ENCODE measurements at regions not wholly inside any gene's neighbourhood (a gene's known extent, or its start where the extent isn't known, plus 50 kb on each side); places are given as distances from the start of the nearest gene placed in this dataset.

DNA sequence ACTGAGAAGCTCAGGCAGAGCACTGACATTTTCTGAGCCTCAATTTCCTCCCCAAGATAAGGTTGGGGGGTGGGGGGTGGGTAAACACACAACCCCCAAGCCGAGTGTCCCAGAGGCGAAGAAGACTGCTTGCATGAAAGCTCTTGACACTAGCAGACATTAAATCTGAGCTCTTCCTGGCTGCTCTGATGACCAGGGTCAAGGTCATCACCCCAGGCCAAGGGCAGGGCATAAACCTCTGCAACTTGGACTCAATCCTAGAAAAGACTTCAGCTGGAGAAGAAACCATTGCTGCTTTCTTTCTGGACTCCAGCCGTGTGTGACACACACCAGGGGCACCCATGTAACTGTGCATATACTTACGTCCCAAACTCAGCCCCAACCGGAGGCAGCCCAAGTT, 109.0 kb downstream of the BANF2 start:
- POLR2A ChIA-PET: no interaction called here
- no peaks in the 10 kb centered on the region for H3K9me3 Mint-ChIP-seq
- DNase-seq (no peak), ATAC-seq (no peak)
- no peak overlapping the region for H3K27ac Mint-ChIP-seq
- peaks cover 0 to 3% (median under 1%) of the 10 kb centered on the region in 4 donors for H3K4me1 Mint-ChIP-seq
- H3K36me3 Mint-ChIP-seq: no peaks in the 10 kb centered on the region
- no peak overlapping the region for H3K4me3 Mint-ChIP-seq
- H3K27me3 Mint-ChIP-seq: peaks cover 0 to 4% (median 2%) of the 10 kb centered on the region in 5 donors

DNA sequence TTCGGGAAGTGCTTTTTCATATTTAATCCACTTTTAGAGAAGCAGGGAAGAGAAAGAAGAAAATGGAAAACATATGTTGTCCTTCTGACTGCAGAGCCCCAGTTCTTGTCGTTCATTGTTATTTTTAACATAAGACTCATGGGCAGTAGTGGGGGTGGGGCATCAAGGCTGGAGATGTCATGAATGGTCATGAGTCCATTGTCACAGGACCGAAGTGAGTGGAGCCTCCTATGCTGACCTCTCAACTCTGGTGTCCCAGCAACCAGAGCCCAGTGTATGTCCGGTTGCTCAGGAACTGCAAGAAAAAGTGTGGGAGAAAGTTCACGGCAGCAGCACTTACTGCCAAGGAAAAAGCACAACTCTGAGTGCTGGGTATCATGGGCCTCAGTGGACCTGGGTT, 108.6 kb downstream of the BANF2 start:
- POLR2A ChIA-PET: no interaction called here
- no peak overlapping the region for H3K27ac Mint-ChIP-seq
- ATAC-seq: no peak
- no peak for DNase-seq
- no peaks in the 10 kb centered on the region for H3K36me3 Mint-ChIP-seq
- peaks cover 0 to 3% (median under 1%) of the 10 kb centered on the region in 4 donors for H3K4me1 Mint-ChIP-seq
- no peaks in the 10 kb centered on the region for H3K9me3 Mint-ChIP-seq
- peaks cover 0 to 5% (median 2%) of the 10 kb centered on the region in 5 donors for H3K27me3 Mint-ChIP-seq
- H3K4me3 Mint-ChIP-seq: no peak overlapping the region

DNA sequence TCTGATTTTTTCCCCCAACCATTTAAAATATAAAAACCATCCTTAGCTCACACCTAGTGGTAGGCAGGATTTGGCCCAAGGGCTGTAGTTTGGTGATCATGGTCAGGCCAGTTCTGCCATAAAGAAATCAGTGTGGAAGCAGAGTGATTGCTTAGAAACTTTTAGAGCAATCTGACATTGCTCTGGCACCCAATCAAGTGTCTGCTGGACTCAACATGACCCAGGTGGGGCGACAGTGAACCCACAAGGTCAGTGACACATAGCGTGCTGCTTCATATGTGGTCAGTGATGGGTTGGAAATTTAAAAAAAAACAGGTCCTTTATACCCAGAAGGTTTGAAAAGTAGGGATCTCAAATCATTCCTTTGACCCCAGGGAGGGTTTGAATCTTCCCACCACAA, 107.9 kb downstream of the BANF2 start:
- H3K27ac Mint-ChIP-seq: peak overlapping the region in 1 of 10 donors; percentile 69
- POLR2A ChIA-PET: no interaction called here
- H3K4me3 Mint-ChIP-seq: no peak overlapping the region
- H3K4me1 Mint-ChIP-seq: peaks cover 0 to 3% (median under 1%) of the 10 kb centered on the region in 4 donors
- peaks cover 0 to 5% (median 2%) of the 10 kb centered on the region in 5 donors for H3K27me3 Mint-ChIP-seq
- DNase-seq: no peak
- H3K36me3 Mint-ChIP-seq: no peaks in the 10 kb centered on the region
- H3K9me3 Mint-ChIP-seq: no peaks in the 10 kb centered on the region
- ATAC-seq: no peak

DNA sequence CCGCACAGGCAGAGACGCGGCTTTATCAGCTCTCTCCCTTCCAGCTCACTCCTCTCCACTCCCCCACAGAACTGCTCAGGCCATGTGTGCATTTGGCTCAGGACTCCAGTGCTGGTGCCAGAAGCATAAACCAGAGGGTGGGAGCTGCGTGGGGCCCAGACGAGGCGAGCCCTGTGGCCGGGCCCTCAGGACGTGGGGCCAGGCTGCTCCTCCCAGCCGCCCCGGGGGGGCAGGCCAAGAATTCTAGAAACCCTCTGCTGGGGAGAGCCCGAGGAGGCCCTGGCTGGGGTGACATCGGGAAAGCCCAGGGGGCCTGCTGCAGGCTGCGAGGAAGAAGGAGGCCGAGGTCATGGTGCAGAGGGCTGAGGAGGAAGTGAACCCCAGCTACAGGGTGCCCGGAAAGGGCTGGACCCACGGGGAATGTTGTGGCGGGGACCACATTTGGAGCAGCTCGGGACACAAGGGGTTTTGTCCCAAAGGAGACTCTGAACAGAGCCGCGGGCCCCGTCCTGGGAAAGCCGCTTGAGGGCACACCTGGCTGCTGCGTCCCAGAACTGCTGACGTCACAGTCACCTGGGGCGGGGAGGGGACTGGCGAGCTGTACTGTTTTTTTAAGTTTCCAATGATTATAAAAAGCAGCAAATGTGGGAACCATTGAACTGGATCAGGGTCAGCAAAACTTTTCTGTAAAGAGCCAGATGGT, 107.1 kb downstream of the BANF2 start:
- ATAC-seq: no peak
- H3K4me3 Mint-ChIP-seq: no peak overlapping the region
- H3K27me3 Mint-ChIP-seq: peaks cover 0 to 5% (median 2%) of the 10 kb centered on the region in 5 donors
- peaks cover 0 to 3% (median under 1%) of the 10 kb centered on the region in 4 donors for H3K4me1 Mint-ChIP-seq
- no peaks in the 10 kb centered on the region for H3K9me3 Mint-ChIP-seq
- no peak for DNase-seq
- POLR2A ChIA-PET: no interaction called here
- no peaks in the 10 kb centered on the region for H3K36me3 Mint-ChIP-seq
- H3K27ac Mint-ChIP-seq: no peak overlapping the region

GRCh38 chr20:17806107-17806506, 106.3 kb downstream of the BANF2 start:
- H3K4me1 Mint-ChIP-seq: peaks cover 0 to 2% (median under 1%) of the 10 kb centered on the region in 4 donors
- no peaks in the 10 kb centered on the region for H3K9me3 Mint-ChIP-seq
- no peak overlapping the region for H3K27ac Mint-ChIP-seq
- no peak for ATAC-seq
- POLR2A ChIA-PET: no interaction called here
- peaks cover 0 to 8% (median 3%) of the 10 kb centered on the region in 5 donors for H3K27me3 Mint-ChIP-seq
- H3K36me3 Mint-ChIP-seq: no peaks in the 10 kb centered on the region
- no peak for DNase-seq
- H3K4me3 Mint-ChIP-seq: no peak overlapping the region

DNA sequence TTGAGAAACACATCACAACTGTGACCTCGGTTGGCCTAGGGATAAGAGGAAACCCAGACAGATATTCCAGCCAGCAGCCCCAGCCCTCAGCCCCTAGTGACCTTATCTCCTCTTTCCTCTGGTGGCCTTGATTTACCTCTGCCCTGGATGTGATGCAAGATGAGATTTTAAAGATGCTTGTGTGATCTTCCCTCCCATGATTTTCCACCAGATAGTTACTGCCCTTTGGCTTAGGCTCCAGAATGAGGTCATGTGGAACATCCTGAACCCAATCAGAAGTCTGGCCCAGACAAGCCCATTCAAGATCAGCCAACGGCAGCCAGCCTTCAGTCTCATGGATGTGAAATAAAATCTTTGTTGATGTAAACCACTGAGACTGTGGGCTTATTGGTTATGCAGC, 104.0 kb downstream of the BANF2 start:
- ATAC-seq: no peak
- no peak for DNase-seq
- Mint-ChIP-seq H3K9me3 (peaks cover 0 to 12% (median 10%) of the 10 kb centered on the region in 9 donors), H3K27ac (no peak overlapping the region), H3K36me3 (peaks cover 0 to 10% (median 0%) of the 10 kb centered on the region in 3 donors), H3K27me3 (peaks cover 14 to 32% (median 16%) of the 10 kb centered on the region in 5 donors), H3K4me1 (no peaks in the 10 kb centered on the region), H3K4me3 (no peak overlapping the region)
- POLR2A ChIA-PET: no interaction called here

DNA sequence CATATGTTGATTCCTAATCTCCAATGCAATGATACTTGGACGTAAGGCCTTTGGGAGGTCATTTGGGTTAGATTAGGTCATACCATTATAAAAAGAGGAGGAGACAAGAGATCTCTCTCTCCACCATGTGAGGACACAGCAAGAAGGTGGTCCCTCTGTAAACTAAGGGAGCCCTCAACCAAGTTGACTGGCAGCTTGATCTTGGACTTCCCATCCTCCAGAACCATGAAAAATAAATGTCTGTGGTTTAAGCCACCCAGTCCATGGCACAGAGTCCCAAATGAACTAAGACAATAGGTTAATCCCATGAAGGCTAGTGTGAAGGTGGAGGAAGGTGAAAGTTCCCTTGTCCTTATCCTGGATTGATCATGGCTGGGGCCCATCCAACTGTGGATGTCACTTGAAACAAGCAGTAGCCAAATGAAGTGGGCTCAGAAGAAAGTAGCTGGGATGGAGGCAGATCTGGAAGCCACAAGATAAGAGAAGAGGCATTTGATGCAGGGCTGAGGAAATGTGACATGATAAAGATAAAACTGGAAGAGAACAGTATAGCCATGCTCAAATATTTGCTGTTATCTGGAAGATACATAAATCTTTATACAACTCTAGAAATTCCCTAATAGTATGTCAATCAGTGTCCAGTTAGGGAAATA, 99.9 kb downstream of the BANF2 start:
- DNase-seq: no peak
- H3K36me3 Mint-ChIP-seq: peaks cover 0 to 13% (median 0%) of the 10 kb centered on the region in 3 donors
- no peak overlapping the region for H3K27ac Mint-ChIP-seq
- H3K4me1 Mint-ChIP-seq: peaks cover 0 to 6% (median 2%) of the 10 kb centered on the region in 4 donors
- ATAC-seq: no peak
- peaks cover 0 to 15% (median 10%) of the 10 kb centered on the region in 9 donors for H3K9me3 Mint-ChIP-seq
- no peak overlapping the region for H3K4me3 Mint-ChIP-seq
- peaks cover 19 to 54% (median 22%) of the 10 kb centered on the region in 5 donors for H3K27me3 Mint-ChIP-seq
- POLR2A ChIA-PET: no interaction called here

GRCh38 chr20:17798601-17799000, 98.8 kb downstream of the BANF2 start:
- Mint-ChIP-seq H3K27me3 (peaks cover 17 to 54% (median 22%) of the 10 kb centered on the region in 5 donors), H3K9me3 (peaks cover 0 to 15% (median 10%) of the 10 kb centered on the region in 9 donors)

DNA sequence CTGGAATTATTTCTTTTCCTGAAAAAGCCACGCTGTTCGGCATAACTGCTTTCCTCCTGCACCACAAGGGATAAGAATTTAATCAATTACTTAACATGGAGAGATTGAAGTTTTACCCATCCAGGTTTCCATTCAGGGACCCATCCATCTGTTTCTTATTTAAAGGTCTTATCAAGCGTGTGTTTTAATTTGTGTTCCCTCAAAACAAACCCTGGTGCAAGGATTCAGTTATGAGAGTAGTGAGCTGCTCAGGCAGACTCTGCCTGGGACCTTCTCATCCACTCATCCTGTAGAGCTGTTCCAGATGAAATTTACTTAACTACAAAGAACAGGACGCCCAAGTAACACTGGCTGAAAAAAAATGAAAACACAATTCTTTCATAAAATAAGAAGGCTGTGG, 97.8 kb downstream of the BANF2 start:
- DNase-seq: no peak
- POLR2A ChIA-PET: no interaction called here
- Mint-ChIP-seq H3K36me3 (peaks cover 0 to 13% (median 0%) of the 10 kb centered on the region in 3 donors), H3K9me3 (peaks cover 0 to 15% (median 10%) of the 10 kb centered on the region in 9 donors), H3K27me3 (peaks cover 17 to 57% (median 22%) of the 10 kb centered on the region in 5 donors), H3K4me1 (peaks cover 0 to 6% (median 2%) of the 10 kb centered on the region in 4 donors), H3K4me3 (no peak overlapping the region), H3K27ac (no peak overlapping the region)
- no peak for ATAC-seq

More at GRCh38 chr20:17798601-17799000, 98.8 kb downstream of the BANF2 start:
- Mint-ChIP-seq H3K36me3 (peaks cover 0 to 13% (median 0%) of the 10 kb centered on the region in 3 donors), H3K4me3 (no peak overlapping the region), H3K27ac (peak overlapping the region in 1 of 10 donors; percentile 30), H3K4me1 (peaks cover 0 to 6% (median 2%) of the 10 kb centered on the region in 4 donors)
- ATAC-seq (no peak), DNase-seq (no peak)
- POLR2A ChIA-PET: no interaction called here

- peaks cover 0 to 13% (median 0%) of the 10 kb centered on the region in 3 donors for H3K36me3 Mint-ChIP-seq
- POLR2A ChIA-PET: no interaction called here
- H3K4me3 Mint-ChIP-seq: no peak overlapping the region
- H3K27me3 Mint-ChIP-seq: peaks cover 19 to 61% (median 22%) of the 10 kb centered on the region in 5 donors
- DNase-seq: peak in 1 of 10 donors; percentile 12
- ATAC-seq: no peak
- no peak overlapping the region for H3K27ac Mint-ChIP-seq
- peaks cover 0 to 6% (median 2%) of the 10 kb centered on the region in 4 donors for H3K4me1 Mint-ChIP-seq
- H3K9me3 Mint-ChIP-seq: peaks cover 0 to 15% (median 10%) of the 10 kb centered on the region in 9 donors
Measured at GRCh38 chr20:17797161-17797560, 97.4 kb downstream of the BANF2 start.

- no peak overlapping the region for H3K4me3 Mint-ChIP-seq
- H3K36me3 Mint-ChIP-seq: peaks cover 0 to 13% (median 0%) of the 10 kb centered on the region in 3 donors
- no peak for DNase-seq
- H3K27ac Mint-ChIP-seq: no peak overlapping the region
- H3K4me1 Mint-ChIP-seq: peaks cover 0 to 6% (median 2%) of the 10 kb centered on the region in 4 donors
- peaks cover 0 to 15% (median 10%) of the 10 kb centered on the region in 9 donors for H3K9me3 Mint-ChIP-seq
- H3K27me3 Mint-ChIP-seq: peaks cover 19 to 63% (median 25%) of the 10 kb centered on the region in 5 donors
- no peak for ATAC-seq
- POLR2A ChIA-PET: interaction anchor here (0.5 kb wide), 1 partner anchor 24 kb away, joined by 3 read pairs; no protein-coding TSS in a partner anchor
Measured at GRCh38 chr20:17796091-17796563, 96.4 kb downstream of the BANF2 start.

DNA sequence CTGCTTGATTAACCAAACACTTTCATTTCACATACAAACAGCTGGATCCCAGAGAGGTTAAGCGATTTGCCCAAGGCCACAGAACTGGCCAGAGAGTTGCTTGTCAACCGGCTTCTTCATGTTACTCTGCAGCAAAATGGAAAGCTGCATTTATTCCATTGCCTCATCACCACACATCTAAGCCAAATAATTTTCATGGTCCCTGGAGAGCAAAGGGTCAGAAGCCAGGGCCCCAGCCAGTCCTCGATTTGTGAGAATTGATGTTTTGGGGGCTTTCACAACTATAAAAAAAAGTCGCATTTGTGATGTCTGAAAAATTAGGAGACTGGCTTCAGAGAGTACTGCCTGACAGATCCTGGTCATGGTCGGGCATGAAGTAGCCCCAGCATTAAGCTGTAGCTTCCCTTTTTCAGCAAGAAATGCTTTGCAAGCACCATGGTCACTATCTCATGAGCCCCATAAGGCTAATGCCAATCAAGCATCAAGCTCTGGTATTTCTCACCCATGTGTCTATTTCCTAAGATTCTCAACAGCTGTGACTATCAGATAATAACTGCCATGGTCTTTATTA, 95.8 kb downstream of the BANF2 start:
- ATAC-seq (no peak), DNase-seq (no peak)
- no peak overlapping the region for H3K4me3 Mint-ChIP-seq
- no peak overlapping the region for H3K27ac Mint-ChIP-seq
- peaks cover 0 to 13% (median 0%) of the 10 kb centered on the region in 3 donors for H3K36me3 Mint-ChIP-seq
- H3K9me3 Mint-ChIP-seq: peaks cover 0 to 15% (median 10%) of the 10 kb centered on the region in 9 donors
- peaks cover 0 to 6% (median 2%) of the 10 kb centered on the region in 4 donors for H3K4me1 Mint-ChIP-seq
- H3K27me3 Mint-ChIP-seq: peaks cover 16 to 59% (median 25%) of the 10 kb centered on the region in 5 donors
- POLR2A ChIA-PET: interaction anchor here (0.5 kb wide), 1 partner anchor 23 kb away, joined by 3 read pairs; no protein-coding TSS in a partner anchor
